ENCODE measurements at regions not wholly inside any gene's neighbourhood (a gene's known extent, or its start where the extent isn't known, plus 50 kb on each side); places are given as distances from the start of the nearest gene placed in this dataset.
"Not testable (repeated sequence)": the region's sequence is repeated elsewhere in the genome, so short reads cannot be mapped to it uniquely, and the experiment has no call there.

DNA sequence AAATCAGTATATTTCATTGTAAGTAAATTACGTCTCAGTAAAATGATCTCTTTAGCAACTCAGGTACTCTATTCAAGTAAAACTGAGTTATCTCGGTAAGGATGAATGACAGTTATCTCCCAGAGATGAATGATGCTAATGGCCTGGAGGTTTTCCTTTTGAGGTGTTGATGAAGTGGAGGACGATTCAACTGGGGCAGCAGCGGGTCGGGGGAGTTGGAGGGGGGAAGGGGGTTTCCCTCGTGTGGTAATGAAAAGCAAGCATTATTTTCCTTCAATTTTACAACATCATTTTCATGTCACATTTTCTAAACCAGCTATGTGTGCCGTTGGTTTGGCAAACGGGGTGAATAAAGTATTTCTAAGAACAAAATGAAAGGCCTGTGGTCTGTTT lies 92.4 kb upstream of the ATXN3L start:
- TF ChIP-seq JUND (IDR thresholded peaks at IDR 0.05) (no peak), EZH2 (IDR thresholded peaks at IDR 0.05) (no peak), POLR2A (IDR thresholded peaks at IDR 0.05; ENCODE audit: borderline replicate concordance, extremely low read depth, insufficient read depth, insufficient read length) (no peak), SRF (IDR thresholded peaks at IDR 0.05; ENCODE audit: low read depth) (no peak)
- TF ChIP-seq, protein P1, sequence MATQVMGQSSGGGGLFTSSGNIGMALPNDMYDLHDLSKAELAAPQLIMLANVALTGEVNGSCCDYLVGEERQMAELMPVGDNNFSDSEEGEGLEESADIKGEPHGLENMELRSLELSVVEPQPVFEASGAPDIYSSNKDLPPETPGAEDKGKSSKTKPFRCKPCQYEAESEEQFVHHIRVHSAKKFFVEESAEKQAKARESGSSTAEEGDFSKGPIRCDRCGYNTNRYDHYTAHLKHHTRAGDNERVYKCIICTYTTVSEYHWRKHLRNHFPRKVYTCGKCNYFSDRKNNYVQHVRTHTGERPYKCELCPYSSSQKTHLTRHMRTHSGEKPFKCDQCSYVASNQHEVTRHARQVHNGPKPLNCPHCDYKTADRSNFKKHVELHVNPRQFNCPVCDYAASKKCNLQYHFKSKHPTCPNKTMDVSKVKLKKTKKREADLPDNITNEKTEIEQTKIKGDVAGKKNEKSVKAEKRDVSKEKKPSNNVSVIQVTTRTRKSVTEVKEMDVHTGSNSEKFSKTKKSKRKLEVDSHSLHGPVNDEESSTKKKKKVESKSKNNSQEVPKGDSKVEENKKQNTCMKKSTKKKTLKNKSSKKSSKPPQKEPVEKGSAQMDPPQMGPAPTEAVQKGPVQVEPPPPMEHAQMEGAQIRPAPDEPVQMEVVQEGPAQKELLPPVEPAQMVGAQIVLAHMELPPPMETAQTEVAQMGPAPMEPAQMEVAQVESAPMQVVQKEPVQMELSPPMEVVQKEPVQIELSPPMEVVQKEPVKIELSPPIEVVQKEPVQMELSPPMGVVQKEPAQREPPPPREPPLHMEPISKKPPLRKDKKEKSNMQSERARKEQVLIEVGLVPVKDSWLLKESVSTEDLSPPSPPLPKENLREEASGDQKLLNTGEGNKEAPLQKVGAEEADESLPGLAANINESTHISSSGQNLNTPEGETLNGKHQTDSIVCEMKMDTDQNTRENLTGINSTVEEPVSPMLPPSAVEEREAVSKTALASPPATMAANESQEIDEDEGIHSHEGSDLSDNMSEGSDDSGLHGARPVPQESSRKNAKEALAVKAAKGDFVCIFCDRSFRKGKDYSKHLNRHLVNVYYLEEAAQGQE (IDR thresholded peaks at IDR 0.05; ENCODE audit: low read depth) = no peak
- RAD21 ChIA-PET (ENCODE audit: low non-redundant PET in 1 of 2, low total read pairs in 2 of 2, uncharacterized antibody in 2 of 2, unreplicated experiment in 2 of 2) = no interaction called here
- H3K79me2 ChIP-seq (ENCODE audit: insufficient read depth, low read length) = no peaks in the 10 kb centered on the region
- CTCF ChIA-PET = no interaction called here
- no peak overlapping the region for H3K4me3 ChIP-seq (replicated peaks in 1 of 2; ENCODE audit: low read depth in 1 of 2, low read length in 2 of 2)
- no peaks in the 10 kb centered on the region for H3K9me2 ChIP-seq (ENCODE audit: insufficient read depth)
- no peak overlapping the region for H2AFZ ChIP-seq (ENCODE audit: low read depth, low read length, poor library complexity, severe bottlenecking)
- no peak for DNase-seq (ENCODE audit: low read depth, low spot score)
- H3K9ac ChIP-seq (ENCODE audit: low read length) = no peak overlapping the region
- no peak overlapping the region for H3K4me2 ChIP-seq (ENCODE audit: low read length)
- H3K27ac ChIP-seq (ENCODE audit: low read depth, low read length) = no peak overlapping the region
- H3K4me1 ChIP-seq (ENCODE audit: control insufficient read depth in 1 of 2, insufficient read depth in 2 of 2, low read length in 2 of 2) = no peaks in the 10 kb centered on the region
- intact Hi-C loops (cut with micrococcal nuclease) = no loop called here
- H3K36me3 ChIP-seq (ENCODE audit: control insufficient read depth in 1 of 2, insufficient read depth in 2 of 2, low read length in 2 of 2) = no peaks in the 10 kb centered on the region
- no TSS peak for BruUV-seq (replicated peaks)
- no peak for ATAC-seq
- no peaks in the 10 kb centered on the region for H4K20me1 ChIP-seq (ENCODE audit: insufficient read depth)
- no peaks in the 10 kb centered on the region for H3K27me3 ChIP-seq (ENCODE audit: insufficient read depth, low read length)
- H3K9me3 ChIP-seq (ENCODE audit: control insufficient read depth in 1 of 2, insufficient read depth in 1 of 2, low read depth in 1 of 2, low read length in 2 of 2) = no peaks in the 10 kb centered on the region
- POLR2A ChIA-PET = no interaction called here

DNA sequence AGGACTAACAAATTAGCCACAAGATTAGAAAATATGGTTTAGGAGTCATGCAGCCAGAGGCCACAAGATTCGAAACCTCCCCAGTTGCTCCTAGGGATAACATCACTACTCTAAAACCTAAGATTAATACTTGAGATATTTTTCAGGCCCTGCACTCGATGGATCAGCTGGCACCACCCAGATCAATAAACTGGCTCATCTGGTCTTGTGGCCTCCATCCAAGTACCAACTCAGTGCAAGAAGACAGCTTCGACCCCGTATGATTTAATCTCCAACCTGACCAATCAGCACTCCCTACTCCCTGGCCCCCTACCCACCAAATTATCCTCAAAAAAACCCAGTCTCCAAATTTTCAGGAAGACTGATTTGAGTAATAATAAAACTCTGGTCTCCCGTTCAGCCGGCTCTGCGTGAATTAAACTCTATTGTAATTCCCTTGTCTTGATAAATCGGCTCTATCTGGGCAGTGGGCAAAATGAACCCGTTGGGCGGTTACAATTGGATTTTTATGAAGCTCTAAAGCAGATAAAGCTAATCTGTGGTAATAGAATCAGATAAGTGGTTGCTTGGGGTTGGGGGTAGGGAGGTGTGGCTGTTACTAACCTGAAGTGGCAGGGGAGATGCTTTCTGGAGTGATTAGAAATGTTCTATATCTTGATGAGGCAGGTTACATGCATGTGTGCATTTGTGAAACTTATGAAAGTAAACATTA lies 91.8 kb upstream of the ATXN3L start:
- TF ChIP-seq EZH2phosphoT487 (IDR thresholded peaks at IDR 0.05; ENCODE audit: borderline replicate concordance) = no peak

GRCh38 chrX:13408599-13408998 lies 88.7 kb upstream of the ATXN3L start:
- intact Hi-C loops (cut with micrococcal nuclease); DNase-seq (ENCODE audit: low read depth, low spot score); H3K4me1 ChIP-seq (ENCODE audit: control insufficient read depth in 1 of 2, insufficient read depth in 2 of 2, low read length in 2 of 2); H2AFZ ChIP-seq (ENCODE audit: low read depth, low read length, poor library complexity, severe bottlenecking); ATAC-seq; H3K4me3 ChIP-seq (replicated peaks in 1 of 2; ENCODE audit: low read depth in 1 of 2, low read length in 2 of 2); H3K9me3 ChIP-seq (ENCODE audit: control insufficient read depth in 1 of 2, insufficient read depth in 1 of 2, low read depth in 1 of 2, low read length in 2 of 2); BruUV-seq (replicated peaks); CTCF ChIA-PET; POLR2A ChIA-PET; H3K9me2 ChIP-seq (ENCODE audit: insufficient read depth); H3K4me2 ChIP-seq (ENCODE audit: low read length); H3K27me3 ChIP-seq (ENCODE audit: insufficient read depth, low read length); H3K27ac ChIP-seq (ENCODE audit: low read depth, low read length); H3K9ac ChIP-seq (ENCODE audit: low read length); H3K79me2 ChIP-seq (ENCODE audit: insufficient read depth, low read length); RAD21 ChIA-PET (ENCODE audit: low non-redundant PET in 1 of 2, low total read pairs in 2 of 2, uncharacterized antibody in 2 of 2, unreplicated experiment in 2 of 2); H3K36me3 ChIP-seq (ENCODE audit: control insufficient read depth in 1 of 2, insufficient read depth in 2 of 2, low read length in 2 of 2); H4K20me1 ChIP-seq (ENCODE audit: insufficient read depth): not testable (repeated sequence)

More for the DNA sequence above, 91.8 kb upstream of the ATXN3L start:
- no peak overlapping the region for H2AFZ ChIP-seq (ENCODE audit: low read depth, low read length, poor library complexity, severe bottlenecking)
- H3K79me2 ChIP-seq (ENCODE audit: insufficient read depth, low read length) = no peaks in the 10 kb centered on the region
- H3K4me2 ChIP-seq (ENCODE audit: low read length) = no peak overlapping the region
- no peak for ATAC-seq
- RAD21 ChIA-PET (ENCODE audit: low non-redundant PET in 1 of 2, low total read pairs in 2 of 2, uncharacterized antibody in 2 of 2, unreplicated experiment in 2 of 2) = no interaction called here
- no peak for DNase-seq (ENCODE audit: low read depth, low spot score)
- H3K27ac ChIP-seq (ENCODE audit: low read depth, low read length) = no peak overlapping the region
- no peaks in the 10 kb centered on the region for H4K20me1 ChIP-seq (ENCODE audit: insufficient read depth)
- H3K4me1 ChIP-seq (ENCODE audit: control insufficient read depth in 1 of 2, insufficient read depth in 2 of 2, low read length in 2 of 2) = no peaks in the 10 kb centered on the region
- H3K36me3 ChIP-seq (ENCODE audit: control insufficient read depth in 1 of 2, insufficient read depth in 2 of 2, low read length in 2 of 2) = no peaks in the 10 kb centered on the region
- H3K9me3 ChIP-seq (ENCODE audit: control insufficient read depth in 1 of 2, insufficient read depth in 1 of 2, low read depth in 1 of 2, low read length in 2 of 2) = no peaks in the 10 kb centered on the region
- CTCF ChIA-PET = no interaction called here
- H3K9me2 ChIP-seq (ENCODE audit: insufficient read depth) = no peaks in the 10 kb centered on the region
- BruUV-seq (replicated peaks) = no TSS peak
- no peak overlapping the region for H3K4me3 ChIP-seq (replicated peaks in 1 of 2; ENCODE audit: low read depth in 1 of 2, low read length in 2 of 2)
- no peak overlapping the region for H3K9ac ChIP-seq (ENCODE audit: low read length)
- intact Hi-C loops (cut with micrococcal nuclease) = no loop called here
- no peaks in the 10 kb centered on the region for H3K27me3 ChIP-seq (ENCODE audit: insufficient read depth, low read length)
- POLR2A ChIA-PET = no interaction called here
